Osteocyte (in vitro differentiated cells): ENCODE measurements at regions not wholly inside any gene's neighbourhood (a gene's known extent, or its start where the extent isn't known, plus 50 kb on each side); places are given as distances from the start of the nearest gene placed in this dataset.

ENCODE experiments used
- DNase-seq: peaks from one replicate; pipeline ENCODE4 v3.0.0; 2021; ENCODE audit warnings: mixed read lengths; ENCODE audit not compliant: unreplicated experiment; ENCODE audit errors: extremely low spot score
- H3K27ac Mint-ChIP-seq: one replicate; pipeline ENCODE4 v1.8.0; 2021; ENCODE audit warnings: mild to moderate bottlenecking, mixed read lengths; ENCODE audit not compliant: unreplicated experiment
- H3K27me3 Mint-ChIP-seq: one replicate; pipeline ENCODE4 v1.8.0; 2021; ENCODE audit warnings: mixed read lengths; ENCODE audit not compliant: unreplicated experiment
- H3K36me3 Mint-ChIP-seq: one replicate; pipeline ENCODE4 v1.8.0; 2021; ENCODE audit warnings: mixed read lengths; ENCODE audit not compliant: unreplicated experiment
- H3K4me1 Mint-ChIP-seq: one replicate; pipeline ENCODE4 v1.8.0; 2021; ENCODE audit warnings: mixed read lengths; ENCODE audit not compliant: unreplicated experiment
- H3K4me3 Mint-ChIP-seq: one replicate; pipeline ENCODE4 v1.8.0; 2021; ENCODE audit warnings: mild to moderate bottlenecking, moderate library complexity, mixed read lengths; ENCODE audit not compliant: unreplicated experiment
- H3K9me3 Mint-ChIP-seq: one replicate; pipeline ENCODE4 v1.8.0; 2021; ENCODE audit warnings: mixed read lengths; ENCODE audit not compliant: unreplicated experiment
- CTCF ChIP-seq: fragments of 200-600 bp; sonication (generic); IDR thresholded peaks from 2 replicates; pipeline ENCODE4 v1.5.0; 2021; ENCODE audit warnings: antibody characterized with exemption, mild to moderate bottlenecking, moderate library complexity

DNA sequence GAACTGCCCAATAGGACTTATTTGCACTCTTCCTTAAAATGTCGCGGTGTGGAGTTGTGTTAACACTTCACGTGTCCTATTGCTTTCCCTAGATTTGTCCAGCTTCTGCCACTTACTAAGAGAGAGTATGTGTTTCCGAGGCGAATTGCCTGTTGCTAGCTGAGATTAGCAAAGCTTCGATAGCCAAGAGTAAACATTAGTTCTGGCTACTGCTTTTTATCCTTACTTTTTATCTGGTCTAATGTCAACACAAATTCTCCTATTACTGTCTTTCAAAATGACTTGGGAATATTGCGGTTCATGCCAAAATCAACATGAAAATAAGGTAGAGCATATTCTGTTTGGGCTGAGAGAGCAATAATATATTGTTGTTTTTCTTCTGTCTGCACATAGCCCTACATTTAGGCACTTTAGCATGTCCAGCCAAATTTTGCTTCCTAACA, 90.4 kb upstream of the VEGFC start:
- Mint-ChIP-seq H3K4me1 (peaks cover 22% of the 10 kb centered on the region), H3K27ac (peak overlapping the region; percentile 43), H3K27me3 (no peaks in the 10 kb centered on the region), H3K36me3 (no peaks in the 10 kb centered on the region), H3K4me3 (peak overlapping the region; percentile 39), H3K9me3 (no peaks in the 10 kb centered on the region)
- no peak for DNase-seq
- no peak for TF ChIP-seq CTCF

DNA sequence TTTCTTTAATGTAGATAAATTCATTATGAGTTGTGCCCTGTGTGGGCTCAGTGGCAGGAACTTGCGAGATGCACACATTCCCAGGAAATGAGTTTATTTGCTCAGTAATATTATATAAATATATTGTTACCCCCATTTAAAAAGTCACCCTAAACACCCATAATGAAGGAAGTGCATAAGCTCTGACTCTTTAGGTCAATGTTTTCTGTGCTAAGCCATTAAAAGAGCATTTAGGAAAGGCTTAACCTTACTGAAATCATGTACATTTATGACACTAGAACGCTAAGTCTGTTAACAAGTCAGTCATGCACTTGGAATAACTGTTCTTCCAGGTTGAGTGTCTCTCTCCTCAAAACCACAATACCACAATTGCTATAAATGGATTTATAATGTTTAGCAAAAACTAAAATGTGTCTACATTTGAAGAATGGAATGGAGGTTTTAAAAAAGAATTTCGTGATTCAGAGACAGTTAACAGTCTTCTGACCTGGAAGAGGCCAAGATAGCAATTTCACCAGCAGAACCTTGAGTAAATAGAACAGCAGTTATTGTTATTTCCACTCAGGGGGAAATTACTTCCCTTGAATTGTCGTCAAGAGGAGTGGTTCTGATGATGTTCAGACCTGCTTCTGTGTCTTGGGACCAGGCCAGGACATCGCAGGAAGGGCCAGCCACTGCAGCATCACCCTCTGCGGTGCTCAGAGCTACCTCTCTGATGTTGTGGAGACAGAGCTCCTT, 91.1 kb upstream of the VEGFC start:
- Mint-ChIP-seq H3K36me3 (no peaks in the 10 kb centered on the region), H3K4me3 (peak overlapping the region; percentile 39), H3K9me3 (no peaks in the 10 kb centered on the region), H3K27me3 (no peaks in the 10 kb centered on the region), H3K27ac (peak overlapping the region; percentile 43), H3K4me1 (peaks cover 22% of the 10 kb centered on the region)
- TF ChIP-seq CTCF = no peak
- no peak for DNase-seq

GRCh38 chr4:176885224-176885623, 92.5 kb upstream of the VEGFC start:
- Mint-ChIP-seq H3K4me1 (peaks cover 20% of the 10 kb centered on the region), H3K4me3 (no peak overlapping the region), H3K36me3 (no peaks in the 10 kb centered on the region), H3K27ac (no peak overlapping the region), H3K9me3 (no peaks in the 10 kb centered on the region), H3K27me3 (no peaks in the 10 kb centered on the region)
- DNase-seq = no peak
- no peak for TF ChIP-seq CTCF

GRCh38 chr4:176886135-176886534, 93.4 kb upstream of the VEGFC start:
- Mint-ChIP-seq H3K9me3 (no peaks in the 10 kb centered on the region), H3K36me3 (no peaks in the 10 kb centered on the region), H3K4me1 (peaks cover 20% of the 10 kb centered on the region), H3K4me3 (no peak overlapping the region), H3K27ac (no peak overlapping the region), H3K27me3 (no peaks in the 10 kb centered on the region)
- no peak for TF ChIP-seq CTCF
- no peak for DNase-seq

- Mint-ChIP-seq H3K27ac (no peak overlapping the region), H3K4me1 (peaks cover 6% of the 10 kb centered on the region), H3K9me3 (no peaks in the 10 kb centered on the region), H3K4me3 (no peak overlapping the region), H3K36me3 (no peaks in the 10 kb centered on the region), H3K27me3 (no peaks in the 10 kb centered on the region)
- no peak for DNase-seq
- TF ChIP-seq CTCF = no peak
Measured at GRCh38 chr4:176889776-176890175, 97.1 kb upstream of the VEGFC start.
